Omental fat pad (tissue), 3 donors: ENCODE measurements at regions not wholly inside any gene's neighbourhood (a gene's known extent, or its start where the extent isn't known, plus 50 kb on each side); places are given as distances from the start of the nearest gene placed in this dataset.

Experiments
- ATAC-seq: fragments of 150-250 bp; one replicate; pipeline ENCODE4 v1.9.1; 2016; ENCODE audit warnings: mild to moderate bottlenecking, moderate library complexity; ENCODE audit not compliant: low FRiP score
- DNase-seq: peaks from one replicate; pipeline ENCODE4 v3.0.0-alpha.2; 2019; ENCODE audit warnings: low spot score
- CTCF ChIP-seq, 3 donors: fragments of 450-650 bp; IDR thresholded peaks; one replicate each; pipeline ENCODE4 v1.5.1; 2016 to 2017; ENCODE audit warnings: antibody characterized with exemption in 3 of 3, mild to moderate bottlenecking in 3 of 3, moderate library complexity in 2 of 3

GRCh38 chr21:27631471-27631870 is 664.6 kb upstream of the ADAMTS5 start:
- DNase-seq (no peak), ATAC-seq (no peak)
- no peak for TF ChIP-seq CTCF (IDR thresholded peaks at IDR 0.05)

GRCh38 chr21:27622631-27623030 is 655.7 kb upstream of the ADAMTS5 start:
- ATAC-seq (no peak), DNase-seq (no peak)
- TF ChIP-seq CTCF (IDR thresholded peaks at IDR 0.05), result no peak

- no peak for DNase-seq
- TF ChIP-seq CTCF (IDR thresholded peaks at IDR 0.05), result no peak
- no peak for ATAC-seq
Observed at GRCh38 chr21:27614231-27614630, 647.3 kb upstream of the ADAMTS5 start.

- no peak for TF ChIP-seq CTCF (IDR thresholded peaks at IDR 0.05)
- no peak for DNase-seq
- no peak for ATAC-seq
Observed at GRCh38 chr21:27606422-27606821, 639.5 kb upstream of the ADAMTS5 start.

- no peak for DNase-seq
- no peak for TF ChIP-seq CTCF (IDR thresholded peaks at IDR 0.05)
- no peak for ATAC-seq
Observed at GRCh38 chr21:27596196-27596595, 629.3 kb upstream of the ADAMTS5 start.

GRCh38 chr21:27595716-27596115 is 628.8 kb upstream of the ADAMTS5 start:
- ATAC-seq (no peak), DNase-seq (no peak)
- TF ChIP-seq CTCF (IDR thresholded peaks at IDR 0.05), result no peak

- DNase-seq, result no peak
- no peak for TF ChIP-seq CTCF (IDR thresholded peaks at IDR 0.05)
- ATAC-seq, result no peak
Observed at GRCh38 chr21:27590271-27590670, 623.4 kb upstream of the ADAMTS5 start.
